Fibroblast of the aortic adventitia (primary cell): ENCODE measurements at regions not wholly inside any gene's neighbourhood (a gene's known extent, or its start where the extent isn't known, plus 50 kb on each side); places are given as distances from the start of the nearest gene placed in this dataset.
"Not testable (repeated sequence)": the region's sequence is repeated elsewhere in the genome, so short reads cannot be mapped to it uniquely, and the experiment has no call there.

ENCODE experiments used
- DNase-seq: peaks from one replicate; pipeline ENCODE4 v3.0.0-alpha.2; 2010; ENCODE audit warnings: low read depth
- H3K4me3 ChIP-seq: 2 replicates; pipeline ENCODE4 v1.5.1; 2011; ENCODE audit warnings: low read depth, mild to moderate bottlenecking, control low read depth, low read length, moderate library complexity
- TF ChIP-seq, protein P1 (sequence below): IDR thresholded peaks from 2 replicates; pipeline ENCODE4 v1.5.1; 2011; ENCODE audit warnings: mild to moderate bottlenecking, low read length, control low read depth, inconsistent platforms; ENCODE audit not compliant: insufficient read depth

- H3K4me3 ChIP-seq, DNase-seq: not testable (repeated sequence)
Measured at GRCh38 chr2:76697439-76697838, 824.7 kb downstream of the LRRTM4 start.

GRCh38 chr2:76692908-76693307 lies 829.3 kb downstream of the LRRTM4 start:
- no peak for DNase-seq
- TF ChIP-seq, protein P1, sequence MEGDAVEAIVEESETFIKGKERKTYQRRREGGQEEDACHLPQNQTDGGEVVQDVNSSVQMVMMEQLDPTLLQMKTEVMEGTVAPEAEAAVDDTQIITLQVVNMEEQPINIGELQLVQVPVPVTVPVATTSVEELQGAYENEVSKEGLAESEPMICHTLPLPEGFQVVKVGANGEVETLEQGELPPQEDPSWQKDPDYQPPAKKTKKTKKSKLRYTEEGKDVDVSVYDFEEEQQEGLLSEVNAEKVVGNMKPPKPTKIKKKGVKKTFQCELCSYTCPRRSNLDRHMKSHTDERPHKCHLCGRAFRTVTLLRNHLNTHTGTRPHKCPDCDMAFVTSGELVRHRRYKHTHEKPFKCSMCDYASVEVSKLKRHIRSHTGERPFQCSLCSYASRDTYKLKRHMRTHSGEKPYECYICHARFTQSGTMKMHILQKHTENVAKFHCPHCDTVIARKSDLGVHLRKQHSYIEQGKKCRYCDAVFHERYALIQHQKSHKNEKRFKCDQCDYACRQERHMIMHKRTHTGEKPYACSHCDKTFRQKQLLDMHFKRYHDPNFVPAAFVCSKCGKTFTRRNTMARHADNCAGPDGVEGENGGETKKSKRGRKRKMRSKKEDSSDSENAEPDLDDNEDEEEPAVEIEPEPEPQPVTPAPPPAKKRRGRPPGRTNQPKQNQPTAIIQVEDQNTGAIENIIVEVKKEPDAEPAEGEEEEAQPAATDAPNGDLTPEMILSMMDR, result no peak
- H3K4me3 ChIP-seq, result no peak overlapping the region

- TF ChIP-seq, protein P1, result no peak
- H3K4me3 ChIP-seq, result no peak overlapping the region
- no peak for DNase-seq
Measured at GRCh38 chr2:76688732-76689131, 833.4 kb downstream of the LRRTM4 start.

- DNase-seq, result no peak
- TF ChIP-seq, protein P1, result no peak
- no peak overlapping the region for H3K4me3 ChIP-seq
Measured at GRCh38 chr2:76687923-76688322, 834.3 kb downstream of the LRRTM4 start.

- TF ChIP-seq, protein P1, result no peak
- DNase-seq, result no peak
- H3K4me3 ChIP-seq, result no peak overlapping the region
Measured at GRCh38 chr2:76684756-76685155, 837.4 kb downstream of the LRRTM4 start.

DNA sequence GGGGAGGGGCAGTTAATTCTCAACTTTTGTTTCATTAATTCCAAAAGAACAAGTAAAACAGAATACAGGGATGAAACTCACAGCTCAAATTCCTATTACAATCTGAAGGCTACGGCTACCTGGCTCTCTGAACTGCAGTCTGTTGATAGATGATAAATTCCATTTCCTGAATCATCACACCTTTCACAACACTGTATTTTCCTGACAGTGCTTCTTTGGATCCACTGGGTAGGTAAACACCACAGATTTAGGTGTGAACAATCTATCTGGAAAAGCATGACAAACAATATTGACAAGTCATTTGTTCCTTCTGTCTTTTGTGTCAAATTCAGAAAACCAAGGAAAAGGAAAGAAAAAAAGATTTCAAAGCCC lies 843.2 kb downstream of the LRRTM4 start:
- no peak overlapping the region for H3K4me3 ChIP-seq
- TF ChIP-seq, protein P1, result no peak
- DNase-seq, result no peak

GRCh38 chr2:76678383-76679024 lies 843.7 kb downstream of the LRRTM4 start:
- no peak for DNase-seq
- no peak overlapping the region for H3K4me3 ChIP-seq
- TF ChIP-seq, protein P1, result no peak
